ENCODE measurements at regions not wholly inside any gene's neighbourhood (a gene's known extent, or its start where the extent isn't known, plus 50 kb on each side); places are given as distances from the start of the nearest gene placed in this dataset.

DNA sequence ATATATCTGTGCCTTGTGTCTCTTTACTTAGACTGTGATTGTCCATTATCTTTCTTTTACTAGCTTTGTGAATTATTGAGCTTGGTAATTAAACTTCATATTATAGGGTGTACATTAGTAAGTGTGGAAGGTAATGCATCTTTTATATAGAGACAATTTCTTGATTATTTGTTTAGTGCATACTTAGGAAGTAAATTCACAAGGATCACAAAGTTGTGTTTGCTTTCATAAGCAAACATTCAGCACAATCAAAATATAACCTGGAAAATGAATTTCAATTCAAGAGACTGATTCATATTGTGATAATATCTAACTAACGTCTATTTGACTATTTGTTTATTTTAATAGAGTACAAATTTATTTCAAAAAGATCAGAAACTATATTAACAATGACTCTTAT is 749.9 kb upstream of the NUDT12 start:
- TF ChIP-seq CTCF (IDR thresholded peaks at IDR 0.05) = no peak
- TF ChIP-seq POLR2A (IDR thresholded peaks at IDR 0.05) = no peak
